NCI-H345 treated with DMSO at 0.1 percent for 48 hours (cell line): ENCODE measurements at regions not wholly inside any gene's neighbourhood (a gene's known extent, or its start where the extent isn't known, plus 50 kb on each side); places are given as distances from the start of the nearest gene placed in this dataset.

ENCODE experiments used
- DNase-seq: peaks from one replicate; lab custom pipeline; 2025; ENCODE audit not compliant: unreplicated experiment; lab: John Stamatoyannopoulos, UW

GRCh38 chr7:26487780-26488515 is 196.3 kb downstream of the SNX10 start:
- DNase-seq: no peak

- DNase-seq: no peak
Observed at GRCh38 chr7:26489391-26489790, 197.7 kb downstream of the SNX10 start.

GRCh38 chr7:26489906-26490639 is 198.4 kb downstream of the SNX10 start:
- DNase-seq: no peak

- peak; percentile 71 for DNase-seq
Observed at GRCh38 chr7:26490640-26491624, 199.3 kb downstream of the SNX10 start.

- peak; percentile 20 for DNase-seq
Observed at GRCh38 chr7:26492816-26493215, 201.2 kb downstream of the SNX10 start.

- DNase-seq: no peak
Observed at GRCh38 chr7:26493737-26494428, 202.2 kb downstream of the SNX10 start.

- no peak for DNase-seq
Observed at GRCh38 chr7:26495569-26495968, 203.9 kb downstream of the SNX10 start.

GRCh38 chr7:26497801-26498596 is 206.3 kb downstream of the SNX10 start:
- no peak for DNase-seq

GRCh38 chr7:26499315-26499897 is 207.7 kb downstream of the SNX10 start:
- DNase-seq: no peak

- DNase-seq: no peak
Observed at GRCh38 chr7:26500749-26501352, 209.2 kb downstream of the SNX10 start.

- DNase-seq: no peak
Observed at GRCh38 chr7:26504411-26505120, 212.9 kb downstream of the SNX10 start.

GRCh38 chr7:26506196-26506595 is 214.5 kb downstream of the SNX10 start:
- DNase-seq: no peak

GRCh38 chr7:26507108-26507987 is 215.7 kb downstream of the SNX10 start:
- peak; percentile 18 for DNase-seq

GRCh38 chr7:26508481-26508880 is 216.8 kb downstream of the SNX10 start:
- peak; percentile 77 for DNase-seq

GRCh38 chr7:26508917-26509316 is 217.3 kb downstream of the SNX10 start:
- DNase-seq: peak; percentile 71

- no peak for DNase-seq
Observed at GRCh38 chr7:26510231-26510957, 218.7 kb downstream of the SNX10 start.

- DNase-seq: no peak
Observed at GRCh38 chr7:26511866-26512265, 220.2 kb downstream of the SNX10 start.
